SK-N-SH (cell line): ENCODE measurements at regions not wholly inside any gene's neighbourhood (a gene's known extent, or its start where the extent isn't known, plus 50 kb on each side); places are given as distances from the start of the nearest gene placed in this dataset.

ENCODE experiments used
- CTCF ChIA-PET: fragments of 300-600, 350-600 bp; formaldehyde crosslinking; extraction: SDS; loops from one replicate; lab custom pipeline; 2021; lab: Yijun Ruan, JAX
- POLR2A ChIA-PET: fragments of 350-600 bp; sonication (Branson Sonifier 250); formaldehyde crosslinking; extraction: SDS; loops from one replicate; lab custom pipeline; 2020; ENCODE audit warnings: antibody characterized with exemption, inconsistent platforms; lab: Yijun Ruan, JAX
- DNase-seq: peaks from one replicate; pipeline ENCODE4 v3.0.0; 2012
- H2AFZ ChIP-seq: fragments of 200-600 bp; sonication (generic); 2 replicates; pipeline ENCODE4 v1.8.1; 2016; ENCODE audit warnings: antibody characterized with exemption, mild to moderate bottlenecking, low read depth
- H3F3A ChIP-seq: fragments of 200-600 bp; sonication (generic); replicated peaks from 2 replicates; pipeline ENCODE3; 2016; ENCODE audit warnings: antibody characterized with exemption, mild to moderate bottlenecking; ENCODE audit not compliant: insufficient read depth
- H3K27ac ChIP-seq, 2 experiments: fragments of 200-500 bp in 1 of 2; fragments of 200-600 bp in 1 of 2; sonication (Bioruptor generic) in 1 of 2; sonication (generic), shearing (Covaris generic) in 1 of 2; 2 replicates each; pipeline versions ENCODE4 v1.5.1 to v1.6.1; 2014 to 2016; ENCODE audit warnings: low read depth in 2 of 2, inconsistent platforms in 1 of 2, low read length in 1 of 2, mild to moderate bottlenecking in 1 of 2, mixed read lengths in 1 of 2
- H3K27me3 ChIP-seq: fragments of 200-600 bp; sonication (generic), shearing (Covaris generic); 2 replicates; pipeline ENCODE4 v1.6.1; 2016; ENCODE audit warnings: mixed run types; ENCODE audit not compliant: insufficient read depth
- H3K36me3 ChIP-seq, 2 experiments: fragments of 200-500 bp in 1 of 2; fragments of 200-600 bp in 1 of 2; sonication (Bioruptor generic) in 1 of 2; sonication (generic) in 1 of 2; replicated peaks in 1 of 2; 2 replicates each; pipeline versions ENCODE3 to v1.5.1; 2014 to 2016; ENCODE audit warnings: low read length in 1 of 2, mild to moderate bottlenecking in 1 of 2; ENCODE audit not compliant: insufficient read depth in 2 of 2, control insufficient read depth in 1 of 2
- H3K4me1 ChIP-seq, 2 experiments: fragments of 200-500 bp in 1 of 2; fragments of 200-600 bp in 1 of 2; sonication (Bioruptor generic) in 1 of 2; sonication (generic), shearing (Covaris generic) in 1 of 2; 2 replicates each; pipeline versions ENCODE4 v1.5.1 to v1.6.1; 2014 to 2016; ENCODE audit warnings: low read depth in 1 of 2, low read length in 1 of 2, mixed run types in 1 of 2; ENCODE audit not compliant: insufficient read depth in 2 of 2, control insufficient read depth in 1 of 2
- H3K4me2 ChIP-seq: fragments of 200-600 bp; sonication (generic), shearing (Covaris generic); 2 replicates; pipeline ENCODE4 v1.6.1; 2017; ENCODE audit warnings: mixed run types
- H3K4me3 ChIP-seq, 2 experiments: fragments of 200-500 bp in 1 of 2; fragments of 200-600 bp in 1 of 2; sonication (Bioruptor generic) in 1 of 2; sonication (generic), shearing (Covaris generic) in 1 of 2; 2 replicates each; pipeline versions ENCODE4 v1.5.1 to v1.8.1; 2014 to 2016; ENCODE audit warnings: low read depth in 2 of 2, inconsistent platforms in 1 of 2, low read length in 1 of 2, mild to moderate bottlenecking in 1 of 2, mixed read lengths in 1 of 2, moderate library complexity in 1 of 2
- H3K79me2 ChIP-seq: fragments of 200-600 bp; sonication (generic); 2 replicates; pipeline ENCODE4 v1.8.1; 2017; ENCODE audit warnings: mild to moderate bottlenecking; ENCODE audit not compliant: insufficient read depth
- H3K9ac ChIP-seq: fragments of 200-600 bp; sonication (generic); 2 replicates; pipeline ENCODE4 v1.6.1; 2017; ENCODE audit warnings: mixed run types
- H3K9me2 ChIP-seq: fragments of 200-600 bp; sonication (generic); 2 replicates; pipeline ENCODE4 v1.6.1; 2017; ENCODE audit warnings: mixed run types
- H3K9me3 ChIP-seq: fragments of 200-600 bp; sonication (generic); 2 replicates; pipeline ENCODE4 v1.6.1; 2017; ENCODE audit warnings: mixed run types, mild to moderate bottlenecking, moderate library complexity
- H4K20me1 ChIP-seq: fragments of 200-600 bp; sonication (generic); 2 replicates; pipeline ENCODE4 v1.6.1; 2017; ENCODE audit warnings: mild to moderate bottlenecking, mixed run types; ENCODE audit not compliant: insufficient read depth
- CHD2 ChIP-seq: fragments of 150-350 bp; IDR thresholded peaks from 2 replicates; pipeline ENCODE4 v1.6.1; 2018; ENCODE audit warnings: low read length; ENCODE audit not compliant: partially characterized antibody
- ELF1 ChIP-seq: IDR thresholded peaks from 2 replicates; pipeline ENCODE4 v1.4.0; 2012
- EP300 ChIP-seq, 2 experiments: IDR thresholded peaks; 2 replicates each; pipeline versions ENCODE4 v1.4.0 to v1.6.1; 2012; ENCODE audit warnings: borderline replicate concordance in 1 of 2, low read depth in 1 of 2, low read length in 1 of 2
- EZH2phosphoT487 ChIP-seq: fragments of 200-600 bp; sonication (generic); IDR thresholded peaks from 2 replicates; pipeline ENCODE4 v1.6.1; 2017; ENCODE audit warnings: low read depth, mixed run types, mild to moderate bottlenecking, antibody characterized with exemption, moderate library complexity, borderline replicate concordance
- FOXJ3 ChIP-seq: sonication (generic); formaldehyde crosslinking; IDR thresholded peaks from 2 replicates; pipeline ENCODE4 v1.5.1; 2020; ENCODE audit warnings: mild to moderate bottlenecking, missing genetic modification reagents
- FOXM1 ChIP-seq: IDR thresholded peaks from 2 replicates; pipeline ENCODE4 v1.4.0; 2012; ENCODE audit warnings: low read depth, mild to moderate bottlenecking
- GABPA ChIP-seq: IDR thresholded peaks from 2 replicates; pipeline ENCODE4 v1.4.0; 2012; ENCODE audit warnings: low read depth, mild to moderate bottlenecking
- GATA2 ChIP-seq: sonication (generic); formaldehyde crosslinking; IDR thresholded peaks from 2 replicates; pipeline ENCODE4 v1.5.0; 2020; ENCODE audit warnings: mild to moderate bottlenecking, missing genetic modification reagents
- NRF1 ChIP-seq: IDR thresholded peaks from 2 replicates; pipeline ENCODE4 v1.6.1; 2012; ENCODE audit warnings: low read depth, mild to moderate bottlenecking, low read length
- POLR2AphosphoS5 ChIP-seq: IDR thresholded peaks from 2 replicates; pipeline ENCODE4 v1.6.1; 2012; ENCODE audit warnings: low read depth, low read length
- RCOR1 ChIP-seq: fragments of 150-350 bp; IDR thresholded peaks from 2 replicates; pipeline ENCODE4 v1.6.1; 2017; ENCODE audit warnings: antibody characterized with exemption, low read length
- TAF1 ChIP-seq: IDR thresholded peaks from 2 replicates; pipeline ENCODE4 v1.6.1; 2012; ENCODE audit warnings: low read depth, mild to moderate bottlenecking, low read length, moderate library complexity, borderline replicate concordance
- WGBS: methylation state at CpG from one replicate; pipeline ENCODE4 v1.1.6; 2017; ENCODE audit warnings: low lambda C conversion rate; 5-methylcytosine and 5-hydroxymethylcytosine counted together
- TF ChIP-seq, protein P1 (sequence below): IDR thresholded peaks from 2 replicates; pipeline ENCODE4 v1.6.1; 2012; ENCODE audit warnings: mild to moderate bottlenecking, low read depth, low read length, moderate library complexity
- TF ChIP-seq, protein P2 (sequence below): IDR thresholded peaks from 2 replicates; pipeline ENCODE4; 2012
- TF ChIP-seq, protein P3 (sequence below): fragments of 150-350 bp; IDR thresholded peaks from 2 replicates; pipeline ENCODE4 v1.6.1; 2016; ENCODE audit warnings: mild to moderate bottlenecking, low read depth, low read length
- TF ChIP-seq, protein P4 (sequence below): IDR thresholded peaks from 2 replicates; pipeline ENCODE4 v1.4.0; 2012; ENCODE audit warnings: low read depth, borderline replicate concordance
- TF ChIP-seq, protein P5 (sequence below): IDR thresholded peaks from 2 replicates; pipeline ENCODE4 v1.4.0; 2012; ENCODE audit warnings: low read depth, borderline replicate concordance

DNA sequence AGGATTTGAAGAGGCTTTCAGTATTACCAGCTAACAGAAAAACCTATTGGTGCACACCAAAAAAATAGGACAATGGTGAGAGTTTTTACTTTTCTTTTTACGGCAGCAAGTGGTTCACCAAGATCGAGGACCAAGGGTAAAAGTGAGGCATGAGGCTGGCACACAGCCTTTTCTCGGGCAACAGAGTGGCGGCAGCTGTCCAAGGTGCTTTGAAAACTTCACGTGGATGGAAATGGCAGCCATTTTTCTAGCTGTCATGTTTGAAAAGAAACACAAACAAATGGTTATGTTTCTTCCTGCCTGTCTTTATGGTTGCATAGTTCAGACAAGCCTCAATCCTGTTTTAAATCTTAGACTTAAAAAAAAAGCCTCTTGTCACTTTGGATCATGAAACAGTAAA lies 812.5 kb upstream of the CHAC2 start:
- no peak overlapping the region for H3K4me2 ChIP-seq
- no peaks in the 10 kb centered on the region for H3K9me2 ChIP-seq
- no peak overlapping the region for H3K4me3 ChIP-seq
- no peaks in the 10 kb centered on the region for H3K4me1 ChIP-seq
- H3K9me3 ChIP-seq = no peaks in the 10 kb centered on the region
- CTCF ChIA-PET = no interaction called here
- H3K79me2 ChIP-seq = no peaks in the 10 kb centered on the region
- H2AFZ ChIP-seq = no peak overlapping the region
- no peak overlapping the region for H3K27ac ChIP-seq
- no peaks in the 10 kb centered on the region for H4K20me1 ChIP-seq
- H3K9ac ChIP-seq = no peak overlapping the region
- H3K36me3 ChIP-seq = no peaks in the 10 kb centered on the region
- 20% methylated on average over 5 of the region's 5 CpGs for WGBS
- TF ChIP-seq, protein P1, sequence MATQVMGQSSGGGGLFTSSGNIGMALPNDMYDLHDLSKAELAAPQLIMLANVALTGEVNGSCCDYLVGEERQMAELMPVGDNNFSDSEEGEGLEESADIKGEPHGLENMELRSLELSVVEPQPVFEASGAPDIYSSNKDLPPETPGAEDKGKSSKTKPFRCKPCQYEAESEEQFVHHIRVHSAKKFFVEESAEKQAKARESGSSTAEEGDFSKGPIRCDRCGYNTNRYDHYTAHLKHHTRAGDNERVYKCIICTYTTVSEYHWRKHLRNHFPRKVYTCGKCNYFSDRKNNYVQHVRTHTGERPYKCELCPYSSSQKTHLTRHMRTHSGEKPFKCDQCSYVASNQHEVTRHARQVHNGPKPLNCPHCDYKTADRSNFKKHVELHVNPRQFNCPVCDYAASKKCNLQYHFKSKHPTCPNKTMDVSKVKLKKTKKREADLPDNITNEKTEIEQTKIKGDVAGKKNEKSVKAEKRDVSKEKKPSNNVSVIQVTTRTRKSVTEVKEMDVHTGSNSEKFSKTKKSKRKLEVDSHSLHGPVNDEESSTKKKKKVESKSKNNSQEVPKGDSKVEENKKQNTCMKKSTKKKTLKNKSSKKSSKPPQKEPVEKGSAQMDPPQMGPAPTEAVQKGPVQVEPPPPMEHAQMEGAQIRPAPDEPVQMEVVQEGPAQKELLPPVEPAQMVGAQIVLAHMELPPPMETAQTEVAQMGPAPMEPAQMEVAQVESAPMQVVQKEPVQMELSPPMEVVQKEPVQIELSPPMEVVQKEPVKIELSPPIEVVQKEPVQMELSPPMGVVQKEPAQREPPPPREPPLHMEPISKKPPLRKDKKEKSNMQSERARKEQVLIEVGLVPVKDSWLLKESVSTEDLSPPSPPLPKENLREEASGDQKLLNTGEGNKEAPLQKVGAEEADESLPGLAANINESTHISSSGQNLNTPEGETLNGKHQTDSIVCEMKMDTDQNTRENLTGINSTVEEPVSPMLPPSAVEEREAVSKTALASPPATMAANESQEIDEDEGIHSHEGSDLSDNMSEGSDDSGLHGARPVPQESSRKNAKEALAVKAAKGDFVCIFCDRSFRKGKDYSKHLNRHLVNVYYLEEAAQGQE = peak; percentile 90
- no peak for TF ChIP-seq GATA2
- TF ChIP-seq, all 33 proteins: peak for 1
- POLR2A ChIA-PET = no interaction called here
- no peak for DNase-seq
- Histone ChIP-seq H3K27me3 (no peaks in the 10 kb centered on the region), H3F3A (no peaks in the 10 kb centered on the region)

DNA sequence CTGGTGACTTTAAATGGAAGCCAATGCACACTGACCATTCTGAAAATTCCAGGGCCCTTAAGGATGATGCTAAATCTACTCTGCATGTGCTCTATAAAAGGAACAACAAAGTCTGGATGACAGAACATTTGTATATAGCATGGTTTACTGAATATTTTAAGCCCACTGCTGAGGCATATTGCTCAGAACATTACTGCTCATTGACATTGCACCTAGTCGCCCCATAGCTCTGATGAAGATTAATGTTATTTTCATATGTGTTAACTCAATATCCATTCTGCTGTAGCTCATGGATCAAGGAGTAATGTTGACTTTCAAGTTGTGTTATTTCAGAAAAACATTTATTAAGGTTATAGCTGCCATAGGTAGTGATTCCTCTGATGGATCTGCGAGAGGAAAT lies 827.5 kb upstream of the CHAC2 start:
- 10% methylated on average over 2 of the region's 2 CpGs for WGBS
- CTCF ChIA-PET = no interaction called here
- TF ChIP-seq CHD2 (no peak), EP300 (IDR thresholded peaks at IDR 0.05; ENCODE audit: borderline replicate concordance in 1 of 2, low read depth in 1 of 2, low read length in 1 of 2) (no peak), GATA2 (no peak), TAF1 (no peak), ELF1 (no peak), NRF1 (no peak), POLR2AphosphoS5 (no peak), RCOR1 (no peak), GABPA (no peak), EZH2phosphoT487 (no peak), FOXJ3 (CRISPR knock-in tag) (no peak), FOXM1 (no peak)
- TF ChIP-seq, protein P2, sequence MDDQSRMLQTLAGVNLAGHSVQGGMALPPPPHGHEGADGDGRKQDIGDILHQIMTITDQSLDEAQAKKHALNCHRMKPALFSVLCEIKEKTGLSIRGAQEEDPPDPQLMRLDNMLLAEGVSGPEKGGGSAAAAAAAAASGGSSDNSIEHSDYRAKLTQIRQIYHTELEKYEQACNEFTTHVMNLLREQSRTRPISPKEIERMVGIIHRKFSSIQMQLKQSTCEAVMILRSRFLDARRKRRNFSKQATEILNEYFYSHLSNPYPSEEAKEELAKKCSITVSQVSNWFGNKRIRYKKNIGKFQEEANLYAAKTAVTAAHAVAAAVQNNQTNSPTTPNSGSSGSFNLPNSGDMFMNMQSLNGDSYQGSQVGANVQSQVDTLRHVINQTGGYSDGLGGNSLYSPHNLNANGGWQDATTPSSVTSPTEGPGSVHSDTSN = no peak
- TF ChIP-seq, protein P3, sequence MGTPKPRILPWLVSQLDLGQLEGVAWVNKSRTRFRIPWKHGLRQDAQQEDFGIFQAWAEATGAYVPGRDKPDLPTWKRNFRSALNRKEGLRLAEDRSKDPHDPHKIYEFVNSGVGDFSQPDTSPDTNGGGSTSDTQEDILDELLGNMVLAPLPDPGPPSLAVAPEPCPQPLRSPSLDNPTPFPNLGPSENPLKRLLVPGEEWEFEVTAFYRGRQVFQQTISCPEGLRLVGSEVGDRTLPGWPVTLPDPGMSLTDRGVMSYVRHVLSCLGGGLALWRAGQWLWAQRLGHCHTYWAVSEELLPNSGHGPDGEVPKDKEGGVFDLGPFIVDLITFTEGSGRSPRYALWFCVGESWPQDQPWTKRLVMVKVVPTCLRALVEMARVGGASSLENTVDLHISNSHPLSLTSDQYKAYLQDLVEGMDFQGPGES = no peak
- TF ChIP-seq, protein P4, sequence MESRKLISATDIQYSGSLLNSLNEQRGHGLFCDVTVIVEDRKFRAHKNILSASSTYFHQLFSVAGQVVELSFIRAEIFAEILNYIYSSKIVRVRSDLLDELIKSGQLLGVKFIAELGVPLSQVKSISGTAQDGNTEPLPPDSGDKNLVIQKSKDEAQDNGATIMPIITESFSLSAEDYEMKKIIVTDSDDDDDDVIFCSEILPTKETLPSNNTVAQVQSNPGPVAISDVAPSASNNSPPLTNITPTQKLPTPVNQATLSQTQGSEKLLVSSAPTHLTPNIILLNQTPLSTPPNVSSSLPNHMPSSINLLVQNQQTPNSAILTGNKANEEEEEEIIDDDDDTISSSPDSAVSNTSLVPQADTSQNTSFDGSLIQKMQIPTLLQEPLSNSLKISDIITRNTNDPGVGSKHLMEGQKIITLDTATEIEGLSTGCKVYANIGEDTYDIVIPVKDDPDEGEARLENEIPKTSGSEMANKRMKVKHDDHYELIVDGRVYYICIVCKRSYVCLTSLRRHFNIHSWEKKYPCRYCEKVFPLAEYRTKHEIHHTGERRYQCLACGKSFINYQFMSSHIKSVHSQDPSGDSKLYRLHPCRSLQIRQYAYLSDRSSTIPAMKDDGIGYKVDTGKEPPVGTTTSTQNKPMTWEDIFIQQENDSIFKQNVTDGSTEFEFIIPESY = no peak
- TF ChIP-seq, protein P5, sequence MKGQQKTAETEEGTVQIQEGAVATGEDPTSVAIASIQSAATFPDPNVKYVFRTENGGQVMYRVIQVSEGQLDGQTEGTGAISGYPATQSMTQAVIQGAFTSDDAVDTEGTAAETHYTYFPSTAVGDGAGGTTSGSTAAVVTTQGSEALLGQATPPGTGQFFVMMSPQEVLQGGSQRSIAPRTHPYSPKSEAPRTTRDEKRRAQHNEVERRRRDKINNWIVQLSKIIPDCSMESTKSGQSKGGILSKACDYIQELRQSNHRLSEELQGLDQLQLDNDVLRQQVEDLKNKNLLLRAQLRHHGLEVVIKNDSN = no peak

More for the DNA sequence above, 827.5 kb upstream of the CHAC2 start:
- no peak for DNase-seq
- no peak overlapping the region for H2AFZ ChIP-seq
- POLR2A ChIA-PET = no interaction called here
- no peak overlapping the region for H3K4me2 ChIP-seq
- no peaks in the 10 kb centered on the region for H3F3A ChIP-seq
- no peaks in the 10 kb centered on the region for H3K79me2 ChIP-seq
- H3K4me1 ChIP-seq = no peaks in the 10 kb centered on the region
- no peaks in the 10 kb centered on the region for H3K9me3 ChIP-seq
- no peak overlapping the region for H3K4me3 ChIP-seq
- no peaks in the 10 kb centered on the region for H4K20me1 ChIP-seq
- no peak overlapping the region for H3K9ac ChIP-seq
- no peak overlapping the region for H3K27ac ChIP-seq
- no peaks in the 10 kb centered on the region for H3K27me3 ChIP-seq
- no peaks in the 10 kb centered on the region for H3K36me3 ChIP-seq
- H3K9me2 ChIP-seq = no peaks in the 10 kb centered on the region
